Adrenal gland (tissue), 9 donors: ENCODE measurements at regions not wholly inside any gene's neighbourhood (a gene's known extent, or its start where the extent isn't known, plus 50 kb on each side); places are given as distances from the start of the nearest gene placed in this dataset.

ENCODE experiments used
- DNase-seq, 7 donors: peaks; one replicate each; pipeline ENCODE4 v3.0.0-alpha.2; 2019 to 2020
- H3K27ac ChIP-seq, 5 donors: fragments of 200-600 bp; sonication (generic) in 4 of 5; 1 replicate in 3 of 5; 2 replicates in 2 of 5; pipeline versions ENCODE4 v1.5.1 to v1.8.0; 2016 to 2020; ENCODE audit warnings: mild to moderate bottlenecking in 1 of 5
- H3K27me3 ChIP-seq: fragments of 200-600 bp; 2 replicates; pipeline ENCODE4 v1.8.0; 2021
- H3K36me3 ChIP-seq, 2 donors: fragments of 200-600 bp; replicated peaks in 1 of 2; 1 replicate in 1 of 2; 2 replicates in 1 of 2; pipeline versions ENCODE4 v1.5.1 to v1.8.0; 2018 to 2022
- H3K4me1 ChIP-seq, 2 donors: fragments of 200-600 bp; replicated peaks in 1 of 2; 1 replicate in 1 of 2; 2 replicates in 1 of 2; pipeline versions ENCODE4 v1.5.1 to v1.8.0; 2018 to 2021
- H3K4me3 ChIP-seq, 4 donors: fragments of 200-600 bp; sonication (generic) in 3 of 4; one replicate each; pipeline ENCODE4 v1.5.1; 2016 to 2018
- H3K9me3 ChIP-seq, 3 donors: fragments of 200-600 bp; sonication (generic) in 1 of 3; replicated peaks in 1 of 3; 1 replicate in 2 of 3; 2 replicates in 1 of 3; pipeline versions ENCODE4 v1.5.1 to v1.8.0; 2016 to 2021
- CTCF ChIP-seq, 6 experiments: fragments of 450-650 bp in 4 of 6; fragments of 200-600 bp in 2 of 6; sonication (generic) in 1 of 6; IDR thresholded peaks; 1 replicate in 5 of 6; 2 replicates in 1 of 6; pipeline versions ENCODE4 v1.5.1 to v1.8.0; 2016 to 2021; ENCODE audit warnings: antibody characterized with exemption in 6 of 6, mild to moderate bottlenecking in 2 of 6, moderate library complexity in 1 of 6
- POLR2A ChIP-seq, 2 donors: fragments of 450-650 bp; IDR thresholded peaks; one replicate each; pipeline ENCODE4 v1.6.1; 2017; ENCODE audit warnings: antibody characterized with exemption in 2 of 2, mild to moderate bottlenecking in 2 of 2, moderate library complexity in 1 of 2
- WGBS, 4 donors: extraction: QIAGEN DNeasy Blood & Tissue Kit in 2 of 4; methylation state at CpG; one replicate each; pipeline versions ENCODE4 v1.1.5 to v1.1.7; 2013 to 2017; 5-methylcytosine and 5-hydroxymethylcytosine counted together
- intact Hi-C, 2 donors: fragments of 100-400 bp; cut with DNase I; formaldehyde crosslinking; loops; one replicate each; pipeline versions ENCODE4 v1.14.1 to v1.15.0; 2022 to 2023
- donor health status: healthy with polysubstance abuse.
- donor health status: Bipolar disorder and iron deficiency.
- donor health status: DM: yes; HTN: yes; CAD: no.
- donor health status: DM: no; HTN: no; CAD: no.
- donor health status: DM: no; HTN: no; CAD: no.

DNA sequence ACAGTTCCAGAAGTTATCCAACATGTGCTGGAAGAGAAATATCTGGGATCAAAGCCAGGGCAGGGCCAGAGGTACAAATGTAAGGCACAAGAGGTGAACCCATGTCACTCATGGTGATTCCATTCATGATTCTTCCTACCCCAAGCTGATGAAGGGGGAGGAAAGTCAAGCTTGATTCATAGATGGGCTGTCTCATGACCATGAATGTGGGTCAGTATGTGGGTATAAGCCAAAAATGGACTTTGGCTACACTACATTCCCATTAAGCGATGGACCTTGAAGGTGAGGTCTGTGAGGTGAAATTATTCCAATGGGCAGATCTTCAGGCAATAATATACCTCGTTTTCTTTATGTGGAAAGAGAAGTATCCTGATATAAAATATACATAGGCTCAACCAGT lies 217.1 kb downstream of the BTG1 start:
- intact Hi-C loops, result no loop called here
- WGBS, 4 donors, result 87 to 95% (median 92%) methylated on average over 2 of the region's 2 CpGs
- Histone ChIP-seq H3K4me3 (no peak overlapping the region), H3K27me3 (no peaks in the 10 kb centered on the region), H3K4me1 (no peaks in the 10 kb centered on the region), H3K27ac (no peak overlapping the region), H3K36me3 (no peaks in the 10 kb centered on the region), H3K9me3 (no peaks in the 10 kb centered on the region)
- no peak for TF ChIP-seq CTCF (IDR thresholded peaks at IDR 0.05)
- TF ChIP-seq POLR2A (IDR thresholded peaks at IDR 0.05), result no peak
- DNase-seq, result no peak

DNA sequence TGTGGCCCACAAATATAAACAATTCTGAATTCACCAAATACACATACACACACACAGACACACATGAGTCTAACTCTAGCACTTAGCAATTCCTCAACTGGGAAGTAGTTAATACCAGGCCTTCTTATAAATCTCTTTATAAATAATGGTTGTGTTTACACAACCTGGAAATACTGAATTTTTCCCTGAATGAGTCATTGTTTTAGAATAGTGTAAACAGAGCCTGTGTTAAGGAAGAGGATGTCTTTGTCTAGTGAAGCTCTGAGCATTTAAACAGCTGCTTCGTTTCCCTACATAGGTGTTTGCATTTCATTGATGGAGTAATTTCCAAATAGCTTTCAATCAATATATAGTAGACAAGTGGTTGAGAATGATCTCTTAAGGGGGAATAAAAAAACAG lies 218.8 kb downstream of the BTG1 start:
- intact Hi-C loops, result no loop called here
- DNase-seq, result no peak
- H3K27ac ChIP-seq, result no peak overlapping the region
- WGBS, 4 donors, result 68 to 84% (median 77%) methylated on average over 1 of the region's 1 CpG
- no peak overlapping the region for H3K4me3 ChIP-seq
- H3K27me3 ChIP-seq, result no peaks in the 10 kb centered on the region
- H3K36me3 ChIP-seq, result no peaks in the 10 kb centered on the region
- no peaks in the 10 kb centered on the region for H3K9me3 ChIP-seq
- TF ChIP-seq POLR2A (IDR thresholded peaks at IDR 0.05) (no peak), CTCF (IDR thresholded peaks at IDR 0.05) (no peak)
- peaks cover 5 to 7% of the 10 kb centered on the region in 2 donors for H3K4me1 ChIP-seq

DNA sequence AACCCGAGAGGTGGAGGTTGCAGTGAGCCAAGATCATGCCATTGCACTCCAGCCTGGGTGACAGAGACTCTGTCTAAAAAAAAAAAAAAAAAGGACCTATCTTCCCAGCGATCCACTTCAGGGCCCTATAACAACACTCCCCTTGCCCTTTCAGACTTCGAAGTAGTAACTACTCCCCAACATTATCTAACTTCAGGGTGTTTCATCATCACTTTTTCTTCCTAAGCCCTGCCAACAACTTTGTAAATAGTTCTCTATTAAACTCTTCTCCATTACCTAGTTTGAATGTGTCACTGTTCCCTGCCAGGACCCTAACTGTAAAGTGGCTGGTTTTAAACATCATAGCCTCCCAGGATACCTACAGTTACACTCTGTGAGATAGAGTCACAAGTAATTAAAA lies 220.8 kb downstream of the BTG1 start:
- no peaks in the 10 kb centered on the region for H3K36me3 ChIP-seq
- TF ChIP-seq POLR2A (IDR thresholded peaks at IDR 0.05) (no peak), CTCF (IDR thresholded peaks at IDR 0.05) (no peak)
- no peaks in the 10 kb centered on the region for H3K27me3 ChIP-seq
- WGBS, 4 donors, result 90 to 96% (median 94%) methylated on average over 3 of the region's 3 CpGs
- intact Hi-C loops, result no loop called here
- no peak for DNase-seq
- no peak overlapping the region for H3K4me3 ChIP-seq
- H3K27ac ChIP-seq, result no peak overlapping the region
- H3K4me1 ChIP-seq, result peaks cover 8 to 27% of the 10 kb centered on the region in 2 donors
- H3K9me3 ChIP-seq, result no peaks in the 10 kb centered on the region

DNA sequence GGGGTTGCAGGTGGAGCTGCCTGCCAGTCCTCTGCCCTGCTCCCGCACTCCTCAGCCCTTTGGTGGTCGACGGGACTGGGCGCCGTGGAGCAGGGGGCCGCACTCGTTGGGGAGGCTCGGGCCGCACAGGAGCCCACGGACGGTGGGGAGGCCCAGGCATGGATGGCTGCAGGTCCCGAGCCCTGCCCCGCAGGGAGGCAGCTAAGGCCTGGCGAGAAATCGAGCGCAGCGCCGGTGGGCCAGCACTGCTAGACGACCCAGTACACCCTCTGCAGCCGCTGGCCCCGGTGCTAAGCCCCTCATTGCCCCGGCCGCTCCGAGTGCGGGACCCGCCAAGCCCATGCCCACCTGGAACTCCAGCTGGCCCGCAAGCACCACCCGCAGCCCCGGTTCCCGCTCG lies 221.8 kb downstream of the BTG1 start:
- H3K9me3 ChIP-seq, result no peaks in the 10 kb centered on the region
- DNase-seq, result no peak
- WGBS, 4 donors, result 96 to 100% (median 99%) methylated on average over 14 to 31 of the region's 31 CpGs
- H3K36me3 ChIP-seq, result no peaks in the 10 kb centered on the region
- H3K27ac ChIP-seq, result peak overlapping the region in 1 of 5 donors; percentile 37
- peaks cover 9 to 27% of the 10 kb centered on the region in 2 donors for H3K4me1 ChIP-seq
- H3K4me3 ChIP-seq, result no peak overlapping the region
- TF ChIP-seq POLR2A (IDR thresholded peaks at IDR 0.05) (no peak), CTCF (IDR thresholded peaks at IDR 0.05) (no peak)
- no peaks in the 10 kb centered on the region for H3K27me3 ChIP-seq
- intact Hi-C loops, result no loop called here
